ENCODE measurements at regions not wholly inside any gene's neighbourhood (a gene's known extent, or its start where the extent isn't known, plus 50 kb on each side); places are given as distances from the start of the nearest gene placed in this dataset.

DNA sequence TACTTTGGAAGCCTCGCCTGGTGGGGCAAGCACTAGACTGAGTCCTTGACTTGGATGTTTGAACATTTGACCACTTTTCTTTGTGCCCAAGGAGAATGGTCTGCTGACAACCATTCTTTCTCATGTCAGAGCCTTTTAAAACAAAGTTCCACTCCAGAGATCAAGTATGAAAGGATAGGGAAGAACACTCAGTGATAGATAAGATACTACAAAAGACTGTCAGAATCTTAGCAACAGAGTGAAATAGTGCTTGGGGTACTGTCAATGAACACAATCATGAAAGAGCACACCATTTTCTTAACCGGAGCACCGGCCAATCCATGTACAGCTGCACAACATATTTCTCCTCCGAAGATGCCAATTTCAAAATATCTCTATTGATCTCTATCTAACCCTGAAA is 82.8 kb upstream of the ADO start:
- TF ChIP-seq, protein P1, sequence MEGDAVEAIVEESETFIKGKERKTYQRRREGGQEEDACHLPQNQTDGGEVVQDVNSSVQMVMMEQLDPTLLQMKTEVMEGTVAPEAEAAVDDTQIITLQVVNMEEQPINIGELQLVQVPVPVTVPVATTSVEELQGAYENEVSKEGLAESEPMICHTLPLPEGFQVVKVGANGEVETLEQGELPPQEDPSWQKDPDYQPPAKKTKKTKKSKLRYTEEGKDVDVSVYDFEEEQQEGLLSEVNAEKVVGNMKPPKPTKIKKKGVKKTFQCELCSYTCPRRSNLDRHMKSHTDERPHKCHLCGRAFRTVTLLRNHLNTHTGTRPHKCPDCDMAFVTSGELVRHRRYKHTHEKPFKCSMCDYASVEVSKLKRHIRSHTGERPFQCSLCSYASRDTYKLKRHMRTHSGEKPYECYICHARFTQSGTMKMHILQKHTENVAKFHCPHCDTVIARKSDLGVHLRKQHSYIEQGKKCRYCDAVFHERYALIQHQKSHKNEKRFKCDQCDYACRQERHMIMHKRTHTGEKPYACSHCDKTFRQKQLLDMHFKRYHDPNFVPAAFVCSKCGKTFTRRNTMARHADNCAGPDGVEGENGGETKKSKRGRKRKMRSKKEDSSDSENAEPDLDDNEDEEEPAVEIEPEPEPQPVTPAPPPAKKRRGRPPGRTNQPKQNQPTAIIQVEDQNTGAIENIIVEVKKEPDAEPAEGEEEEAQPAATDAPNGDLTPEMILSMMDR (IDR thresholded peaks at IDR 0.05): no peak
- TF ChIP-seq POLR2A (IDR thresholded peaks at IDR 0.05): no peak

Measured in testis (tissue), 2 donors.